ENCODE measurements at regions not wholly inside any gene's neighbourhood (a gene's known extent, or its start where the extent isn't known, plus 50 kb on each side); places are given as distances from the start of the nearest gene placed in this dataset.
"Not testable (repeated sequence)": the region's sequence is repeated elsewhere in the genome, so short reads cannot be mapped to it uniquely, and the experiment has no call there.

- DNase-seq: no peak
Measured at GRCh38 chr10:8173866-8174243, 119.4 kb downstream of the GATA3 start.

GRCh38 chr10:8174762-8175161, 120.3 kb downstream of the GATA3 start:
- DNase-seq: no peak

DNA sequence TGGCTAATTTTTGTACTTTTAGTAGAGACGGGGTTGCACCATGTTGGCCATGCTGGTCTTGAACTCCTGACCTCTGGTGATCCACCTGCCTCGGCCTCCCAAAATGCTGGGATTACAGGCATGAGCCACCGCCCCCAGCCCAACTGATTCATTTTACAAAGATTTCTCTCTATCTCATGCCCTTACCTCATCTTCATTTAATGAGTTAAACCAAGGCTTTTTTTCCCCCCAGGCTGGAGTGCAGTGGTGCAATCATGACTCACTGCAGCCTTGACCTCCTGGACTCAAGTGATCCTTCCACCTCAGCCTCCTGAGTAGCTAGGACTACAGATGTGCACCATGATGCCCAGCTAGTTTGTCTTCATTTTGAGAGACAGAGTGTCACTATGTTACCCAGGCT, 123.0 kb downstream of the GATA3 start:
- DNase-seq: not testable (repeated sequence)

DNA sequence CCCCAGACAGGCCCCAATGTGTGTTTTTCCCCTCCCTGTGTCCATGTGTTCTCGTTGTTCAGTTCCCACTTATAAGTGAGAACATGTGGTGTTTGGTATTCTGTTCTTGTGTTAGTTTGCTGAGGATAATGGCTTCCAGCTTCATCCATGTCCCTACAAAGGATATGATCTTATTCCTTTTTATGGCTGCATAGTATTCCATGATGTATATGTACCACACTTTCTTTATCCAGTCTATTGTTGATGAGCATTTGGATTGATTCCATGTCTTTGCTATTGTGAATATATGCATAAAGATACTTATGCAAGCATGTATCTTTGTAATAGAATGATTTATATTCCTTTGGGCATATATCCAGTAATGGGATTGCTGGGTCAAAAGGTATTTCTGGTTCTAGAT, 125.3 kb downstream of the GATA3 start:
- not testable (repeated sequence) for DNase-seq

DNA sequence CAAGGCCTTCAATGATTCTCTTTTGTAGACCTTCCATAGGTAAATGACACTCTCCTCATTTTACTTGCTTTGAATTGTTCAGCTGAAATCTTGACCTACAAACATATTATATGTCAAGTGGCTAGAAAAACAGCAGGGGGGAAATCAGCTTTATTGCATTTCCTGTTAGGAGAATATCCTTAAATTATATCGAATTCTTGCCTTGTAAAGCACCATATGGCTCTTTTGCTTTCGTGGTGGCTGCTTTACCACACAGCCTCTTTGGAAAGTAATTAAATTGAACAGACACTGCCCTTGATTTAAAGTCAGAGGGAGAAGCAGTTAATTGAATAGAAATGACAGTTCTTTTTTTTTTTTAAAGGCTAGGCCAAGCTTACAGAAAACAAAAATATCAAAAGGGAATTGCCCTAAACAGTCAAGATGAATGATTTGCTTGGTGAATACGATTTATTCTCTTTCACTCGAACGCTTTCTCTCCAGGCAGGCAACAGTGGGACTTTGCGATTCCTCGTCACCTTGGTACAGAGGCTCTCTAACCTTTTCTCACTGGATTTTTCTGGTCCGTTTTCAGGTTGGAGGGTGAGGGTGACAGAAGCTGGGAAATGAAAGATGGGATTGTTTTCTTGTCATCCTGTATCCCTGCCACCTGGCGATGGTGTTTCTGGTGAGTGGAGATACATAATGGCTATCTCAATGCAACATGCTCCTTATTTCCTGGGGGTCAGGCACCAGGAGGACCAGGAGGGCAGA, 126.0 kb downstream of the GATA3 start:
- DNase-seq: no peak

DNA sequence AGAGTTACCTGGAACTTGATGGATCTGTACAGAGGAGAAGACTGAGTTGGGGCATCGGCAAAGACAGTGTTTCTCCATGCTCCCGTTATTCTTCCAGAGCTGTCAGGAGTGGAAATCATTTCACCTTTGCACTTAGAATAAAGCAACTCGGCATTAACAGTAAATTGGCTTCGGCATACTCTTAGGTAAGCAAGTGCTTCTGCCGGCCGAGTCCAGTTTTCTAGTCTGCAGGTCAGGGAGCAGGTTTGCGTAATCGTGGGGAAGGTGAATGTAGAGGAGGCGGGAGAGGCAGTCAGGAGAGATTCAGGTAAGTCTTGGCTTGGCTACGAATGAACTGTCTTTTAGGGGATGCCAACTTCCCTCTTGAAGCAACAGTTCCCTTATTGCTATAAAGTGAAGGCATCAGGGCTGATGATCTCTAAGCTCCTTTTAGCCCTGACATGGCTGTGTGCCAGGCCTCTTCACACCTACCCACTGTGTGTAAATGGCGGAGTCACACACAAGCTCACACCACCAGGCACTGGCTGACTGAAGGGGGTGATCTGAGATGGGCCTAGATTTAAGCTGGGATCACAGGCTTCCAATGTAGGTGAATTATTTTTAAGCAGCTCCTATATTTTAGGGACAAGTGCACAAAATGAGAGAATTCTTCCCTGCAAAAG, 127.1 kb downstream of the GATA3 start:
- no peak for DNase-seq

DNA sequence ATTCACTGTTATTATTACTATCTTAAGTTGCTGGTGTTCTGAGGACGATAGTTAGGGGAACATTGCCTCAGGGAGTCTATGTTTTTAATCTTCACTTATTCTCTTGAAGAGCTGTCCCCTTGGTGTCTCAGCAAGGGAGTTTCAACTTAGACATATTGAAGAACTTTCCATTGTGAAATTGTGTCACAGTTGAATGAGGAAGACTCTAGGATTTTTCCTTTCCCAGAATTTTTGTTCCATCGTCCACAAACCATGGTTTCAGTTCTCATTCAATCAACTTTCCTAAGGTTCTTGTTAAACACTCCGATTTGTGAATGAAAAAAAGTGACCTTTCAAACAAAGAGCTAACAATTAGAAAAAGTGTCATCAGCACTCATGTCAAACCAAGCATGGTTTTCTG, 128.3 kb downstream of the GATA3 start:
- DNase-seq: no peak

- DNase-seq: no peak
Measured at GRCh38 chr10:8183241-8183704, 128.8 kb downstream of the GATA3 start.

- DNase-seq: no peak
Measured at GRCh38 chr10:8187171-8187666, 132.7 kb downstream of the GATA3 start.

DNA sequence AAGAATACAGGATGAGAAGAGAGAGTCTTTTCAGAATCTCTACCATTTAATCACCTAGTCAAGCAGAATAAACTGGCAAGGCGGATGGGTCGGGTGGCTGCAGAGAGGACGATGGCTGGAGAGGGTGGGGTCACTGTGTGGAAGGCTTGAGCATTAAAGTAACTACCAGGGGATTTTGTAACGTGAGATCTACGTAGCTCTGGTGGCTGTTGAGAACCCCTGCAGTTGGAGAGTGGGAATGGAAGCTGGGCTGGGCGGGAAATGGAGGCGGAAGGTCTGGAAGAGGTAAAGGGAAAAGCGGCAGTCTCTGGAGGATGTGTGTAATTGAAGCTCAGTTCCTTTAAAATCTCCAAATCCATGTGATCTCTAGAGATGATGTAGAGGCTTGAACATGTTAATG, 135.0 kb downstream of the GATA3 start:
- DNase-seq: no peak

DNA sequence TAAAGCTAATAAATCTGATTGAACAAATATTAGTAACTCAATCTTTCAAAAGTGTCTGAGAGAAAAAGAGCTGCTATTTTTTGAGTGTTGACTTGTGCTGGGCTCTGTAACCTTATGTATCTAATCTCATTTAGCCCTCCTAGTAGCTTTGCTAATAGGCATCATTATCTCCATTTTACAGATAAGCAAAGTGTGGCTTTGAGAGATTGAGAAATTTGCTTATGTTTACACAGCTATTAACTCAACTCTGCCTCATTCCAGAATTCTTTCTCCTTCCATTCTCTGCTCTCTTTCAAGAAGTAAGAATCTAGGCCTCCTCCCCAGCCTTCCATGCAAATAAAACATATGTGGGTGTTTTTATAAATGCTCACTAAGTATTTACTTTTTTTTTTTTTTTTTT, 137.8 kb downstream of the GATA3 start:
- no peak for DNase-seq

DNA sequence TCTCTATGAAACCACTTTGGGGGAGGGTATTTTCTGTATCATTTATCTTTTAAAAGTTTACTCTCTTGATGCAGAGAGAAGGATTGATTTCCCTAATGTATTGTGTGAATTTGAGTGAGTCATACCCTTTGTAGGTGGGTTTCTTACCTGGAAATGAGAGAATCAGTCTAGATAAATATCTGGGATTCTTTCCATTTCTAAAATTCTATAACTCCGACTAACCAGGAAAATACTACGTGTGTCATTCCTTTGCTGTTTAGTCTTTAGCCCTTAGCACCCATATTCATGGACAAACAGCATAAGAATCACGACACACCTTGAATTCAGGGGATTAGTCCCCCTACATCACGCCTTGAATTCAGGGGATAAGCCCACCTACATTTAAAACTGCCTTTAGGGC, 139.1 kb downstream of the GATA3 start:
- no peak for DNase-seq

GRCh38 chr10:8194050-8194449, 139.6 kb downstream of the GATA3 start:
- DNase-seq: no peak

GRCh38 chr10:8206882-8207281, 152.4 kb downstream of the GATA3 start:
- DNase-seq: no peak

- DNase-seq: no peak
Measured at GRCh38 chr10:8211631-8212030, 157.1 kb downstream of the GATA3 start.

DNA sequence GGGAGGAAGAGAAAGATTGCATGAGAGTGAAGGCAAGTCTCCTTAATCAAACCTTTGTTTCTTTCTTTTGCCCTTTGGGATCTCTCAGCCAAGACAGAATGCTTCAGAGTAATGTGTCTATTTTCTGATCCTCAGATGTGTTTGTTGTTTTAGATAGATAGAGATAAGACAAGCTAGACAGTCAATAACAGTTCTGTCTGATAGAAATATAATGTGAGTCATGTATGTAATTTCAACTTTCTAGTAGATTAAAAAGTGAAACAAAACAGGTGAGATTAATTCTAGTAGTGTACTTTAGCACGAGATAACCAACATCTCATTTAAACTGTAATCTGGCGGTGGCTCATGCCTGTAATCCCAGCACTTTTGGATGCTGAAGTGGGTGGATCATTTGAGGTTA, 159.2 kb downstream of the GATA3 start:
- DNase-seq: no peak

DNA sequence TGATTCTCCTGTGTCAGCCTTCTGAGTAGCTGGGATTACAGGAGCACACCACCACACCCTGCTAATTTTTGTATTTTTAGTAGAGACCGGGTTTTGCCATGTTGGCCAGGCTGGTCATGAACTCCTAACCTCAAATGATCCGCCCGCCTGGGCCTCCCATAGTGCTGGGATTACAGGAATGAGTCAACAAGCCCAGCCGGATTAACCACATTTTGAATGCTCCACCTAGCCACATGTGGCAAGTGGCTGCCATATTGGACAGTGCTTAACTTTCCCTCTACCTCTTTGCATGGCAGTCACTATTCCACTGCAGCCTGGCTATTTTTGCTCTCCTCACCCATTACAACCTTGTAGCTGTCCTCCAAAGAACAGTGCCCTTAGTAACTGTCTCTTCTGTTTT, 160.1 kb downstream of the GATA3 start:
- no peak for DNase-seq

DNA sequence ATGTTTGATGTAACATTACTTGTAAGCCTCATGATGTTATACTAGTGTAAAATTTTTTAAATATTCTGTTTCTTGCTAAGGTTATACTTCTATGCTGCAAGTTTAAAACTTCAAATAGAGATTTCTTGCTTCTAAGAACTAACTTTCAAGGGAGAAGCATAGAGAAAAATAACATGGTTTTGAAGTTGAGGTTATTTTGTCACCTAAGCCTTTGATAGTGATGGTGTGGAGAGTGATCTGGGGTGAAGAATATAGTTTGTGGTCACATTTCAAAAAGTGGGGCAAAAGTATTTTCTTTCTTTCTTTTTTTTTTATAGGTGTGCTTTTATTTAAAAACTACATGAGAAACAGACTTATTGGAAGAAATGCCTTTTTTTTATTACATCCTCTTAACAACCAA, 162.4 kb downstream of the GATA3 start:
- no peak for DNase-seq

- DNase-seq: no peak
Measured at GRCh38 chr10:8221451-8221850, 167.0 kb downstream of the GATA3 start.

GRCh38 chr10:8224591-8224990, 170.1 kb downstream of the GATA3 start:
- DNase-seq: no peak

DNA sequence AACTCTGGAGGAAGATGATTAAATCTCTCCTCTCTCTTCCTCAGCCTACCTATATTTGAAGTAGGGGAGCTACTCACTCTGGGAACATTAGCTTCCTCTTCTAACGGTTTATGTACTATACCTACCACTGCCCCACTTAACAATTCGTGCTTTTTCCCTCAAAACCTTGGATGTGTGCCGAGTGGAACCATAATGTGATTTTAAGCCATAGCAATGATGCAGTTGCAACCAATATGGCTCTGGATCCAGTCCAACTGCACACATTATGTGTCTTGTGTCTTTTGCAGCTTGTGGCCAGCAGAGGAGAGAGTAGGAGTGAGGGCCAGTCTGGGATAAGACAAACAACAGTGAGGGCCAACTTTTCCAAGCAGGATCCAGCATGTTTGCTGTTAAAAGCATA, 170.7 kb downstream of the GATA3 start:
- no peak for DNase-seq

GRCh38 chr10:8227246-8227645, 172.8 kb downstream of the GATA3 start:
- DNase-seq: no peak

DNA sequence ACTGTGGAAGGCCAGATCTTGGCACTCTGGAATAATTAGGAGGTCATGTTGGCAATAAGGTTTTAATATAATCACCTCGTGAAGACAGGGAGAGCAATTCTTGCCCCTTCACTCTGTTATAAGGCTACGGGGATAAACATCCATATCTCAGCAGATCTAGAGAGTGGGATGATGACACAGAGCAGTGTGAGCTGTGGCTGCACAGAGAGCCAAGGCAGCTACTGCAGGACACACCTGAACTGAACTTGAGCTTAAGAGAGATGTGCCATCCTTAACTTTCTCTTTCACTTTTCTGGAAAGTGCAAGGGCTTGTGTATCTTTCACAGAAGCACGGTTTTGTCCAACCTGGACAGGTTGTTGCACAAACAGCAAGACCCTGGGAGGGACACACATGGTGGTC, 174.7 kb downstream of the GATA3 start:
- DNase-seq: no peak

- no peak for DNase-seq
Measured at GRCh38 chr10:8230902-8231301, 176.4 kb downstream of the GATA3 start.

DNA sequence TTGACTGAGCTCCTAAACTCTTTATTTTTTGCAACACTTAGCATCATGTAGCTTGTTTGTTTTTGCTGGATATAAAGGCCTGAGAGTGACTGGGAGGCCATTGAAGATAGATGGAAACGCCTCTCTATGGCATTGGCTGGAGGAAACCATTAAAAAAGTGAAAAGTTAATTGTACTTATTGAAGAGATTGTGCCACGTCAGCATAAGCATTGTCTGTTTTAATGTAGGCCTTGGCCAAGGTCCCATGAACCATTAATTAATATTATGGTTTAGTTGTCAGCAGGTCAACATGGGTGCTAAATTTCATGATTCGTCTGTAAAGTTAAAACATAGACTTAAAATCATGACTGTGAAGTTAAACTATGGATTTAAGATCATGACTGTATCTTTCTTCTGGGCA, 178.6 kb downstream of the GATA3 start:
- DNase-seq: no peak

Measured in 8988T (cell line).